ENCODE measurements at regions not wholly inside any gene's neighbourhood (a gene's known extent, or its start where the extent isn't known, plus 50 kb on each side); places are given as distances from the start of the nearest gene placed in this dataset.

GRCh38 chr18:46422552-46423055 lies 234.4 kb downstream of the LOXHD1 start:
- DNase-seq (ENCODE audit: low read depth): no peak
- TF ChIP-seq CTCF (conservative IDR thresholded peaks at IDR 0.05; ENCODE audit: low read depth, low read length): no peak
- no peak overlapping the region for H3K4me3 ChIP-seq (ENCODE audit: low read length)

DNA sequence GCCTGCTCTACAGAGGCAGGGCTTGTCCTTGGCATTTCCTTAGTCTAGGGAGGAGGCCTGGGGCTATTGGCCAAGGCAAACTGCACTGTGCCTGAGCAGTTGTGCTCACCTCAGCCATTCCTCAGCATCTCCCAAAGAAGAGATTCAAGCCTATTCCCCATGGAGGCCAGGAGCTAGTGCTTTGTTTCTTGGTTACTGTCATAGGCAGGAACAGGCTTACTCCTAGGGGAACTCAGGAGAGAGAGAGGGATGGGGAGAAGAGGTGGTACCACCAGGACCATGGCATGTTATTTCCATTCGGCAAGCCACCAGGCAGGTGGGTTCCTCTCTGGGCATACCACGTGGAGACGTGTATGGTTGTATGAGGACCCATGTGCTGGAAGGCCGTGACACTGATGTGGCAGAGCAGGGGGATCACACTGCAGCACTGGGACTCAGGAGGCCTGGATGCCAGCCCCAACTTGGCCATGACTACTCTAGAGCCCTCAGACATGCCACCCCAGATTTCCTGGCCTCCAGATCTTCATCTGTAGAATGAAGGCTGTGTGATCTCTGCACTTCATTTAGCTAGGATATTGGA lies 233.7 kb downstream of the LOXHD1 start:
- no peak for DNase-seq (ENCODE audit: low read depth)
- no peak for TF ChIP-seq CTCF (conservative IDR thresholded peaks at IDR 0.05; ENCODE audit: low read depth, low read length)
- H3K4me3 ChIP-seq (ENCODE audit: low read length): no peak overlapping the region

- no peak for DNase-seq (ENCODE audit: low read depth)
- TF ChIP-seq CTCF (conservative IDR thresholded peaks at IDR 0.05; ENCODE audit: low read depth, low read length): no peak
- no peak overlapping the region for H3K4me3 ChIP-seq (ENCODE audit: low read length)
Measured at GRCh38 chr18:46424898-46425297, 232.1 kb downstream of the LOXHD1 start.

GRCh38 chr18:46425511-46425910 lies 231.5 kb downstream of the LOXHD1 start:
- no peak overlapping the region for H3K4me3 ChIP-seq (ENCODE audit: low read length)
- no peak for DNase-seq (ENCODE audit: low read depth)
- no peak for TF ChIP-seq CTCF (conservative IDR thresholded peaks at IDR 0.05; ENCODE audit: low read depth, low read length)

GRCh38 chr18:46426021-46426678 lies 230.9 kb downstream of the LOXHD1 start:
- H3K4me3 ChIP-seq (ENCODE audit: low read length): no peak overlapping the region
- TF ChIP-seq CTCF (conservative IDR thresholded peaks at IDR 0.05; ENCODE audit: low read depth, low read length): no peak
- no peak for DNase-seq (ENCODE audit: low read depth)

- no peak for TF ChIP-seq CTCF (conservative IDR thresholded peaks at IDR 0.05; ENCODE audit: low read depth, low read length)
- DNase-seq (ENCODE audit: low read depth): no peak
- H3K4me3 ChIP-seq (ENCODE audit: low read length): no peak overlapping the region
Measured at GRCh38 chr18:46426679-46427047, 230.4 kb downstream of the LOXHD1 start.

Measured in retinal pigment epithelial cell (primary cell).